Left colon (tissue), 2 donors: ENCODE measurements at regions not wholly inside any gene's neighbourhood (a gene's known extent, or its start where the extent isn't known, plus 50 kb on each side); places are given as distances from the start of the nearest gene placed in this dataset.

ENCODE experiments used
- ATAC-seq: fragments of 200-7000 bp; cut with Tn5 transposase; one replicate; pipeline ENCODE4 v1.9.1; 2020; ENCODE audit warnings: mild to moderate bottlenecking, moderate library complexity
- DNase-seq, 2 donors: peaks; one replicate each; pipeline ENCODE4 v3.0.0-alpha.2; 2020
- intact Hi-C, 2 donors: fragments of 100-400 bp; cut with DNase I in 1 of 2; cut with micrococcal nuclease in 1 of 2; formaldehyde crosslinking; loops; one replicate each; pipeline versions ENCODE4 v1.11.2 to v1.14.0; 2022; cut with DNase I, micrococcal nuclease
- donor health status: DM: no; HTN: no; CAD: no.
- donor health status: DM: yes; HTN: yes; CAD: no.

GRCh38 chr18:10275486-10275885 is 178.9 kb upstream of the APCDD1 start:
- DNase-seq (no peak), ATAC-seq (no peak)
- intact Hi-C loops: no loop called here

DNA sequence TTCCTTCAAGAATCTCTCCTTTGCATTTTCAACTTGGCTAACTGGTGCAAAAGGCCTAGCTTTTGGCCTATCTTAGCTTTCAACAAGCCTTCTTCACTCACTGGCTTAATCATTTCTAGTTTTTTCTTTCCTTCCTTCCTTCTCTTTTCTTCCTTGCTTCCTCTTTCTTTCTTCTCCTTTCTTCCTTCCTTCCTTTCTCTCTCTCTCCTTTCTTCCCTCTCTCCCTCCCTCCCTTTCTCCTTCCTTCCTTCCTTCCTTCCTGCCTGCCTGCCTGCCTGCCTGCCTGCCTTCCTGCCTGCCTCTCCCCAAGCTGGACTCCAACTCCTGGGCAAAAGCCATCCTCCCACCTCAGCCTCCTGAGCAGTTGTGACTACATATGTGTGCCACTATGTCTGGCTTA is 176.2 kb upstream of the APCDD1 start:
- ATAC-seq (no peak), DNase-seq (no peak)
- intact Hi-C loops: no loop called here

GRCh38 chr18:10279471-10279870 is 175.0 kb upstream of the APCDD1 start:
- no peak for ATAC-seq
- intact Hi-C loops: no loop called here

GRCh38 chr18:10279905-10280644 is 174.4 kb upstream of the APCDD1 start:
- DNase-seq (no peak), ATAC-seq (no peak)
- intact Hi-C loops: no loop called here

More at GRCh38 chr18:10279471-10279870, 175.0 kb upstream of the APCDD1 start:
- DNase-seq: no peak

DNA sequence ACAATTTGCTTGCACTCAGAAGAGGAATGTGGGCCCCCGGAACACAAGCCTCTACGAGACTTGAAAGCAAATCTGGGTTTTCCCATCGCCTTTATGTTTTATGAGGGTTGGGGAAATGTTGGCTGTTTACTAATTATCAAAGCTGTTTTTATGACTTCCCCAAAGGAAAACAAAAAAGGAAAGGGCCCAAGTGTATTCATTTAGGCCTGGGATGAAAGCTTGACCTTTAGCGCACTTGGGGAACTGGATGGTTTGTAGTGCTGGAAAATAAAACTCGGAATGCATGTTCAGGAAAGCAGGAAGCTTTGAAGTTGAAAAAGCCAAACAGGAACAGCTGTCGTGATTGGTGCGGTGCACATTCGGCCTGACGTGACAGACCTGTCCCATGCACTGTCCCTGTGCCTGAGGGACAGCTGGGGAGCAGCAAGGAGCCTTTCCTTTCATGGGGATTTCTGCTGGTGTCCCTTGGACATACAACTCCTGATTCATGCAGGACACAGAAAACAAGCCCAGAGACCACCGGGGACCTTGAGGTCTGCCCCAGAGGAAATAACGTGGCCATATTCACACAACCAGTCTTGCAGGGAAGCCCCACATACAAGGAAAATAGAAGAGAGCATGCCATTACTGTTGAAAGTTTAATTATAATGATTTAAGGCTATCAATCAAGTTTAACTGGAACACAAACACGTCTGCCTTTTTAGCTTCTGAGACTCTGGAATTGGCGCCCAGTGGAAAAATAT is 169.7 kb upstream of the APCDD1 start:
- no peak for DNase-seq
- intact Hi-C loops: no loop called here
- peak; percentile 23 for ATAC-seq

DNA sequence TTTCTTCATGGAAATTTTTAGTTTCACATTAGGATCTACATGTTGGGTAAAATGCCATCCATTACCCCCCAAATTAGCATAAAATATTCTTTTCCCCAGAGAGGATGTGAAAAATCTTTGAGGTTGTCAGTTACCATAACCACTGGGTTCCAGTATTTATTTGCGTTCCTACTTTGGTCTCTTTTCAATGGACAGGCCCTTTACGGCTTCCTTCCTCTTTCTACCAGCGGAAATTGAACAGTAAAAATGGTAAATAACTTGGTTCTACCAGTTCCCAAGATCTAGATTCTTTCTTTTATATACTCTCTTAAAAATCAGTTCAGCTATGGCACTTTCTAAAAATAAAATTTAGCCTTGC is 169.2 kb upstream of the APCDD1 start:
- ATAC-seq (no peak), DNase-seq (no peak)
- intact Hi-C loops: no loop called here

DNA sequence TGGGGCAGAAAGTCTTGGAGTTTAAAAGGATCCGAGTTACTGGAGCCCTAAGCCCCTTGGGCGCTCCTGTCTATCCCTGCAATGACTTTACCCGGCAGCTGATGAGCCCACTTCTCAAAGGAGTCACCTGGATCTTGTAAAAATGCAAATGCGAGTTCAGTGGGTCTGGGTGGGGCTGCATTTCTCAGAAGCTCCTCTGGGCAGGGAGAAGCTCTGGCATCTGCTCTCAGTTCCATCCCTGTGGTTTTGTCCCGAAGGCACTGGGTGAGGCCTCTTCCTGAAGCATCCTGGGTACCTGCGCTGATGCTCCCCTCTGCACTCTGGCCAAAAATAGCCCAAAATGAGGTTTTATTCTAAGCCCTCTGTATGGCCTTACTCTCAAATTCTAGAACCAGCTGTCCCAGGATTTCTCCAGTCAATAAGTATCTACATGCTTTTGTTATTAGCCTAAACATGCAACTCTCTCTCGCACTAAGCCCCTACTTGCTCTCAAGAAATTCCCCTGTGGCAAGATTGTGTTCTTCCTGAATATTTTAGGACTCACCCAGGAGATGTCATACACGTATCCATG is 167.8 kb upstream of the APCDD1 start:
- DNase-seq: no peak
- intact Hi-C loops: no loop called here
- ATAC-seq: no peak

DNA sequence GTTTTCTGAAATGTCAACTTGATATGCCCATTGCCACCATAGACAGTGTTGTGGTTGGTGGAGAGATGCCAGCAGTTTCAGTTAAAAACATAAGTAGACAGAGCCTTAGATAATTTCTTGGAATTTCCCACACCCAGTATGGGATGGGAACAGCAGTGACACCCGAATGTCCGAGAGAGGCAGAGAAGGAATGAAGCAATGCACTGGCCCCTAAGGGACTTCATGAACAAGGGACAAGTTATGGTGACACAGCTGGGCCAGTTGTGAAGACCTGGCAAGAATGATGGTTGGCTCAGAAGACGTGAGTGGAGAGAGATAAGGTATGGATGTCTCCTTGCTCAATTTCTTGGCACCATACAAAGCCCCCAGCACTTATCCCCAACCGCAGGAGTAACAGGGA is 165.2 kb upstream of the APCDD1 start:
- ATAC-seq (no peak), DNase-seq (no peak)
- intact Hi-C loops: no loop called here

GRCh38 chr18:10289951-10290637 is 164.3 kb upstream of the APCDD1 start:
- intact Hi-C loops: no loop called here
- ATAC-seq (no peak), DNase-seq (no peak)

DNA sequence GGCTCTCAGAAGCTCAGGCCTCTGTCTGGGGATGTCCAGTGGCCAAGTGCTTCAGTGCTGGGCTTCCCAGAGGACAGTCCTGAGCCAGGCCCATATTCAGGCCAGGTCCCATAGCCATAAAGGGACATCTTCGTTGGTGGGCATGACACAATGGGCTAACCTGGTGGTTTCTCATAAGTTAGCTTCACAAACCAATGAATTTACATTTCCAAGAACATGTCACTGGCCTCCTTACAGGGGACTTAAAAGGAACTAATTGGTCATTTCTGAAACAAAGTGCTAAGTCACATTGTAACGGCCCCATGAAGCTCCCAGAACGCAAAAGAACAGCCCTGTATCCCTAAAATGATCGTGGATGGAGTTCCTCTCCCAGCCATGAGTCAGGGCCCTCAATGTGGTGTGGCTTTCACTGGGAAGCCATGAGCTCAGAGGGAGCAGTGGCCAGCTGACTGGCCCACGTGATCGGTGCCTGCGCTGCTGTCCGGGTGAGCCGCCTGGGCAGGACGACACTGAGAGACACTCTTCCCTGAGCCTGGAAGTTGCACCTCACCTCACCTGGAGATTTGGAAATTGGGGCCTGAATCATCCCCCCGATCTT is 163.7 kb upstream of the APCDD1 start:
- intact Hi-C loops: no loop called here
- DNase-seq: no peak
- no peak for ATAC-seq

DNA sequence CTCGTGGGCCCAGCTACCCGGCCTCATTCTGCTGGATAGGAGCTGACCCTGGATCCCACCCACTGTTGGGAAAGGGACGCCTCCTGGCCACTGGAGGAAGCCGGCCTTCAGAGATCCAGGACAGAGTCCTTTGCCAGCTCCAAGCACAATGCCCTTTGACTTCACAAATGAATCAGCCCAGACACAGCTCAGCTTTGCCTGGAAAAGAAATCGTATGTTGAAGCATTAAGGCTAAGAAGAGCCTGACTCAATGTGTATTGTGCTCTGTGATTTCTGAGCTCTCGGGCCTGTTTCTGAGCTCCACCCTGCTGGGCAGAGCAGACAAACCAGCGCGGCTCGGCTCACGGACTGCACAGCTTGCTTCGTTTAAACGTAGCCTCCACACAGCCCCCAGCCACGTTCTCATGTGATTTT is 162.9 kb upstream of the APCDD1 start:
- DNase-seq (no peak), ATAC-seq (no peak)
- intact Hi-C loops: no loop called here

GRCh38 chr18:10293966-10294365 is 160.5 kb upstream of the APCDD1 start:
- ATAC-seq (no peak), DNase-seq (no peak)
- intact Hi-C loops: no loop called here

GRCh38 chr18:10295751-10296150 is 158.7 kb upstream of the APCDD1 start:
- ATAC-seq: no peak
- intact Hi-C loops: no loop called here
- DNase-seq: no peak

- DNase-seq (no peak), ATAC-seq (no peak)
- intact Hi-C loops: no loop called here
Measured at GRCh38 chr18:10296491-10296890, 157.9 kb upstream of the APCDD1 start.

DNA sequence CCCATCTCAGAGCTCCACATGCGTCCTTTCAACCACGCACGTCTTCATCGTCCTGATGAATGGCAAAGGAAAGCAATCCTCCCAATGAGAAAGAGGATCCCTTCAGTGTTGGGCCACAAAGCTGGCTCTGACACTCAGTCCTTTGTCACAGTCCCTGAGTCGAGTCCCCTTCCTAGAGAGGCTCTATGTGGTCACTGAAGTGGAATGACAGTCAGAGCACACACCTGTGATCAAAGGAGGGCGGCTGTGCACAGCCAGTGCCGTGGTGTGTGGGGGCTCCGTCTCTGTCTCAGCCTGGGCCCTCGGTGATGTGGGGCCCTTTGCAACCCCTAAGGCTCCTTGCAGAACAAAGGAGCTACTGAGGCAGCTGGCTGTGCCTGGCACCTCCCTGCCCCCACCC is 157.3 kb upstream of the APCDD1 start:
- intact Hi-C loops: no loop called here
- DNase-seq (no peak), ATAC-seq (no peak)

- ATAC-seq (no peak), DNase-seq (no peak)
- intact Hi-C loops: no loop called here
Measured at GRCh38 chr18:10298346-10298745, 156.1 kb upstream of the APCDD1 start.

DNA sequence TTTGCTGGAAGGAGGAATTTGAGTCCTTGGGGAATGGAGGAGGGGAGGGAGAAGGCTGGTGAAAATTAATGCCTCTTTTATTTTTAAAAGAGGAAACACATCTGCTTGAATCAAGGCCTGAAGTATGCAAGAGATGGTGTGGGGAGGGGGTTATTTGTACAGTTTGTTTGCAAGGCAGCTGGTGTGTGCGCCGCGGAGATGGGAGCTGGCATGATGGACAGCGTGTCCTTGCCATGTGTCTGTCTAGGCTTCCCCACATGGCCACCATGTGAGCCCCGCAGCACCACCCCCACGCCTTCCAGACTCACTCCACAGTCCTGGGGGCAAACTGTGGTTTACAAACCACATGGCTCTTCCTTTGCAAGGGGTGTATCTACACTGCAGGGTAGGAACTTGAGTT is 154.8 kb upstream of the APCDD1 start:
- intact Hi-C loops: no loop called here
- DNase-seq (no peak), ATAC-seq (no peak)

GRCh38 chr18:10300739-10301138 is 153.7 kb upstream of the APCDD1 start:
- intact Hi-C loops: no loop called here
- DNase-seq (no peak), ATAC-seq (no peak)

GRCh38 chr18:10301831-10302483 is 152.5 kb upstream of the APCDD1 start:
- ATAC-seq: no peak
- intact Hi-C loops: no loop called here
- DNase-seq: no peak
